MM.1S (cell line): ENCODE measurements at regions not wholly inside any gene's neighbourhood (a gene's known extent, or its start where the extent isn't known, plus 50 kb on each side); places are given as distances from the start of the nearest gene placed in this dataset.

Experiments
- DNase-seq: peaks from one replicate; pipeline ENCODE4 v3.0.0-alpha.2; 2015
- H2AFZ ChIP-seq: fragments of 300-600 bp; sonication (generic); 2 replicates; pipeline ENCODE4 v1.6.0; 2016; ENCODE audit warnings: antibody characterized with exemption, low read length
- H3F3A ChIP-seq: fragments of 300-600 bp; sonication (generic); 2 replicates; pipeline ENCODE4 v1.6.1; 2016; ENCODE audit warnings: mild to moderate bottlenecking, antibody characterized with exemption, low read length, moderate library complexity, mixed read lengths; ENCODE audit not compliant: insufficient read depth
- H3K27ac ChIP-seq: fragments of 300-600 bp; sonication (generic); 2 replicates; pipeline ENCODE4 v1.5.1; 2016; ENCODE audit warnings: mild to moderate bottlenecking, low read length
- H3K27me3 ChIP-seq: fragments of 300-600 bp; sonication (generic); replicated peaks from 2 replicates; pipeline ENCODE4 v1.6.0; 2016; ENCODE audit warnings: low read length; ENCODE audit not compliant: insufficient read depth
- H3K36me3 ChIP-seq: fragments of 300-600 bp; sonication (generic); replicated peaks from 2 replicates; pipeline ENCODE4 v1.6.1; 2016; ENCODE audit warnings: mild to moderate bottlenecking, low read length, mixed read lengths; ENCODE audit not compliant: insufficient read depth
- H3K4me1 ChIP-seq: fragments of 300-600 bp; sonication (generic); 2 replicates; pipeline ENCODE4 v1.6.1; 2016; ENCODE audit warnings: low read length, mixed read lengths
- H3K4me2 ChIP-seq: fragments of 300-600 bp; sonication (generic); 2 replicates; pipeline ENCODE4 v1.6.0; 2016; ENCODE audit warnings: low read depth, low read length
- H3K4me3 ChIP-seq: fragments of 300-600 bp; sonication (generic); 2 replicates; pipeline ENCODE4 v1.5.1; 2016; ENCODE audit warnings: low read length, mixed read lengths
- H3K79me2 ChIP-seq: fragments of 300-600 bp; sonication (generic); 2 replicates; pipeline ENCODE4 v1.6.1; 2016; ENCODE audit warnings: mixed run types, low read length, mixed read lengths
- H3K9ac ChIP-seq: fragments of 300-600 bp; sonication (generic); 2 replicates; pipeline ENCODE4 v1.6.1; 2016; ENCODE audit warnings: low read length, mixed read lengths
- H3K9me2 ChIP-seq: fragments of 300-600 bp; sonication (generic); replicated peaks from 2 replicates; pipeline ENCODE4 v1.6.1; 2016; ENCODE audit warnings: mild to moderate bottlenecking, low read length, mixed read lengths; ENCODE audit not compliant: insufficient read depth
- H3K9me3 ChIP-seq: fragments of 300-600 bp; sonication (generic); replicated peaks from 2 replicates; pipeline ENCODE4 v1.6.1; 2016; ENCODE audit warnings: mild to moderate bottlenecking, low read length, mixed read lengths; ENCODE audit not compliant: insufficient read depth
- H4K20me1 ChIP-seq: fragments of 300-600 bp; sonication (generic); 2 replicates; pipeline ENCODE4 v1.6.1; 2016; ENCODE audit warnings: mild to moderate bottlenecking, low read length, moderate library complexity, mixed read lengths; ENCODE audit not compliant: insufficient read depth
- CTCF ChIP-seq: fragments of 300-600 bp; sonication (generic); IDR thresholded peaks from 2 replicates; pipeline ENCODE4 v1.5.1; 2016; ENCODE audit warnings: antibody characterized with exemption, low read length, mixed read lengths
- EZH2 ChIP-seq: fragments of 300-600 bp; sonication (generic); optimal IDR thresholded peaks from 2 replicates; pipeline ENCODE3; 2017; ENCODE audit warnings: low read depth, mild to moderate bottlenecking, antibody characterized with exemption, low read length, mixed read lengths
- EZH2phosphoT487 ChIP-seq: fragments of 300-600 bp; sonication (generic); IDR thresholded peaks from 2 replicates; pipeline ENCODE4 v1.6.1; 2018; ENCODE audit warnings: antibody characterized with exemption, low read length

GRCh38 chr2:239816576-239817467, 208.3 kb downstream of the NDUFA10 start:
- no peaks in the 10 kb centered on the region for H3K9me2 ChIP-seq
- TF ChIP-seq CTCF (no peak), EZH2phosphoT487 (no peak), EZH2 (no peak)
- no peak overlapping the region for H3K27ac ChIP-seq
- no peak overlapping the region for H3K9ac ChIP-seq
- H3K27me3 ChIP-seq: no peaks in the 10 kb centered on the region
- no peaks in the 10 kb centered on the region for H3K4me1 ChIP-seq
- no peaks in the 10 kb centered on the region for H3K79me2 ChIP-seq
- no peak overlapping the region for H3K4me3 ChIP-seq
- no peaks in the 10 kb centered on the region for H3K36me3 ChIP-seq
- H4K20me1 ChIP-seq: no peaks in the 10 kb centered on the region
- no peak overlapping the region for H2AFZ ChIP-seq
- H3F3A ChIP-seq: no peaks in the 10 kb centered on the region
- no peak overlapping the region for H3K4me2 ChIP-seq
- DNase-seq: no peak
- no peaks in the 10 kb centered on the region for H3K9me3 ChIP-seq

DNA sequence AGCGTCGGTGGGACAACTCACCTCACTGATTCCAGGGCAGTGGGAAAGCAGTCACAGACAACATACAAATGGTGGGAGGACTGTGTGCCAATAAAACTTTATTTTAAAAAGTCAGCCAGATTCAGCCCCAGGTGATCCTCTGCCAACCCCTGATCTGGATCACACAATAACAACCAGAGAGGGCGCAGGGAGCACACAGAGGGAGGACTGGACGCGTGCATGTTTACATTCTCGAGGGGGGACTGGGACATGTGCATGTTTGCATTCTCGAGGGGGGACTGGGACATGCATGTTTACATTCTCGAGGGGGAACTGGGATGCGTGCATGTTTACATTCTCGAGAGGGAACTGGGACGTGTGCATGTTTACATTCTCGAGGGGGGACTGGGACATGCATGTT, 209.5 kb downstream of the NDUFA10 start:
- no peaks in the 10 kb centered on the region for H3K4me1 ChIP-seq
- no peaks in the 10 kb centered on the region for H3F3A ChIP-seq
- H4K20me1 ChIP-seq: no peaks in the 10 kb centered on the region
- H3K27ac ChIP-seq: no peak overlapping the region
- no peak for DNase-seq
- H3K9me3 ChIP-seq: no peaks in the 10 kb centered on the region
- no peaks in the 10 kb centered on the region for H3K27me3 ChIP-seq
- no peaks in the 10 kb centered on the region for H3K9me2 ChIP-seq
- no peak overlapping the region for H3K9ac ChIP-seq
- H3K4me3 ChIP-seq: no peak overlapping the region
- no peaks in the 10 kb centered on the region for H3K79me2 ChIP-seq
- no peak overlapping the region for H3K4me2 ChIP-seq
- TF ChIP-seq EZH2phosphoT487 (no peak), CTCF (no peak), EZH2 (no peak)
- no peaks in the 10 kb centered on the region for H3K36me3 ChIP-seq
- H2AFZ ChIP-seq: no peak overlapping the region

GRCh38 chr2:239814861-239815601, 210.1 kb downstream of the NDUFA10 start:
- H3K4me1 ChIP-seq: no peaks in the 10 kb centered on the region
- no peak overlapping the region for H3K9ac ChIP-seq
- H3K9me3 ChIP-seq: no peaks in the 10 kb centered on the region
- H3K4me3 ChIP-seq: no peak overlapping the region
- H3K27ac ChIP-seq: no peak overlapping the region
- H2AFZ ChIP-seq: no peak overlapping the region
- no peaks in the 10 kb centered on the region for H3F3A ChIP-seq
- H3K4me2 ChIP-seq: no peak overlapping the region
- DNase-seq: no peak
- H3K9me2 ChIP-seq: no peaks in the 10 kb centered on the region
- H3K27me3 ChIP-seq: no peaks in the 10 kb centered on the region
- TF ChIP-seq EZH2: no peak
- no peak for TF ChIP-seq CTCF
- TF ChIP-seq EZH2phosphoT487: no peak
- no peaks in the 10 kb centered on the region for H3K36me3 ChIP-seq
- H3K79me2 ChIP-seq: no peaks in the 10 kb centered on the region
- no peaks in the 10 kb centered on the region for H4K20me1 ChIP-seq
